Panc1 (cell line): ENCODE measurements at regions not wholly inside any gene's neighbourhood (a gene's known extent, or its start where the extent isn't known, plus 50 kb on each side); places are given as distances from the start of the nearest gene placed in this dataset.
A peak's percentile ranks its signal among the peaks of the same experiment; 100 is the strongest.

Experiments used
- ATAC-seq: fragments of 200-7000 bp; cut with Tn5 transposase; 2 replicates; pipeline ENCODE4 v1.9.1; 2020; ENCODE audit warnings: mild to moderate bottlenecking, moderate library complexity
- BruUV-seq: library from RNA; stranded (reverse); fragments of 400-500 nt; replicated peaks from 2 replicates; lab custom pipeline; 2021; lab: Mats Ljungman, UMichigan
- CTCF ChIA-PET: fragments of 300-600 bp; sonication (Branson Sonifier 250); formaldehyde crosslinking; loops from one replicate; lab custom pipeline; 2022; ENCODE audit warnings: antibody characterized with exemption; lab: Charles Lee
- POLR2A ChIA-PET: fragments of 300-600 bp; sonication (Branson Sonifier 250); formaldehyde crosslinking; loops from one replicate; lab custom pipeline; 2022; ENCODE audit warnings: antibody characterized with exemption; lab: Charles Lee
- DNase-seq: peaks from one replicate; pipeline ENCODE4 v3.0.0-alpha.2; 2010; ENCODE audit warnings: low read depth, low spot score
- H3K27ac ChIP-seq: 2 replicates; pipeline ENCODE4 v1.5.1; 2011; ENCODE audit warnings: mild to moderate bottlenecking, low read length, inconsistent platforms
- H3K27me3 ChIP-seq: fragments of 200-500 bp; sonication (Bioruptor generic); 2 replicates; pipeline ENCODE4 v1.6.0; 2014; ENCODE audit warnings: low read length, inconsistent platforms; ENCODE audit not compliant: control insufficient read depth, insufficient read depth
- H3K36me3 ChIP-seq: fragments of 200-500 bp; sonication (Bioruptor generic); 2 replicates; pipeline ENCODE4 v1.5.1; 2014; ENCODE audit warnings: inconsistent platforms, mild to moderate bottlenecking, low read length, moderate library complexity; ENCODE audit not compliant: control insufficient read depth, insufficient read depth
- H3K4me1 ChIP-seq: 2 replicates; pipeline ENCODE4 v1.5.1; 2011; ENCODE audit warnings: inconsistent platforms, mild to moderate bottlenecking, low read length, moderate library complexity; ENCODE audit not compliant: control insufficient read depth, insufficient read depth
- H3K4me3 ChIP-seq, 2 experiments: 2 replicates each; pipeline ENCODE4 v1.5.1; 2011 to 2012; ENCODE audit warnings: low read depth in 2 of 2, low read length in 2 of 2, mild to moderate bottlenecking in 2 of 2, inconsistent platforms in 1 of 2, moderate library complexity in 1 of 2
- H3K9me3 ChIP-seq: fragments of 200-500 bp; sonication (Bioruptor generic); 2 replicates; pipeline ENCODE4 v1.5.1; 2014; ENCODE audit warnings: low read depth, mild to moderate bottlenecking, inconsistent platforms, low read length, moderate library complexity; ENCODE audit not compliant: control insufficient read depth, insufficient read depth
- CTCF ChIP-seq: fragments of 450-650 bp; IDR thresholded peaks from 2 replicates; pipeline ENCODE4 v1.5.1; 2017; ENCODE audit warnings: mild to moderate bottlenecking
- POLR2AphosphoS5 ChIP-seq: IDR thresholded peaks from 2 replicates; pipeline ENCODE4 v1.6.1; 2012; ENCODE audit warnings: mild to moderate bottlenecking, low read depth, low read length, moderate library complexity
- REST ChIP-seq, 2 experiments: IDR thresholded peaks; 2 replicates each; pipeline ENCODE4 v1.6.1; 2011 to 2012; ENCODE audit warnings: low read depth in 2 of 2, control low read depth in 1 of 2, low read length in 1 of 2, mild to moderate bottlenecking in 1 of 2, moderate library complexity in 1 of 2; ENCODE audit not compliant: insufficient read depth in 1 of 2
- SIN3A ChIP-seq: IDR thresholded peaks from 2 replicates; pipeline ENCODE4 v1.6.1; 2012; ENCODE audit warnings: low read depth, mild to moderate bottlenecking, low read length, moderate library complexity, borderline replicate concordance; ENCODE audit not compliant: insufficient read depth
- TCF7L2 ChIP-seq: IDR thresholded peaks from 2 replicates; pipeline ENCODE4 v1.6.1; 2011; ENCODE audit warnings: mild to moderate bottlenecking, low read depth, low read length, inconsistent platforms
- in situ Hi-C: cut with HindIII; loops from 2 replicates; pipeline ENCODE4 v1.10.0; 2016; ENCODE audit warnings: low sequenced_read_pairs, low pct_unique_long_range_greater_than_20kb
- intact Hi-C: fragments of 100-400 bp; cut with micrococcal nuclease; formaldehyde crosslinking; loops from one replicate; pipeline ENCODE4 v1.10.0; 2022; ENCODE audit not compliant: unreplicated experiment

DNA sequence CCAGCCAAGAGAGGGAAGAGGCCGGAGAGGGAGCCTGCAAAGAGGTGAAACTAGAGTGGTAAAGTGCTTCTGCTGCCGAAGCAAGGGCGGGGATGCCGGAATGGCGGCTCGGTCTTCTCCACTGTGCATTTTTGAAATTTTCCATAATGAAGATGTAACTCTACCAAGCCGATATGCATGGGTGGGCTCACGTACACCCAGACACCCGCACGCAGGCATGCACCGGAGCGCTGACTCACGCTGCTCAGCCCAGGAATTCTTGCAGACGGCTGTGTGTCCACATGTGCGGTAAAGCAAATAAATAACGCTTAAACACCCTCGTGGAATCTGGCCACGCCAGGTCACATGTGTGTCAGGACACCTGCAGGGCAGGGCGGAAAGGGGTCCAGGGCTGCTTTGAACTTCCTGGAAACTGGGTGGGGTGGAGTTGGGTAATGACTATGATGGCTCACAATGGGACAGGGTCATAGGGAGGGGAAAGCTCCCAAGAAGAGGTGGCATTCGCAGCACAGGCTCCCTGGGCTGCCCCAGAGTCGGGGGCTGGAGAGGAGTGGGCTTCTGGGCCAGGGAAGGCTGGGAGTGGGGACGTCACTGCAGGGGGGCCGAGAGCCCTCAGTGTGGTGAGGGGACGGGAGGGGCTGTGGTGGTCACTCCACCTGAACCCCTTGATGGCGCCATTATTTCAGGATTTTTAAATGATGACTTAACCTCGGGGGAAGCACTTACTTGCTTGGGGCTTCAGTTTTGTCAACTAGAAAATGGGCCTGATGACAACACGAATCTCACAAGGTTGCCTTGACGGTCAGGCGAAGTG lies 265.5 kb downstream of the PARN start:
- Histone ChIP-seq H3K27me3 (no peaks in the 10 kb centered on the region), H3K4me3 (peak overlapping the region; percentile 11 to 51; a peak in 3 of 4 replicates), H3K36me3 (no peaks in the 10 kb centered on the region), H3K9me3 (no peaks in the 10 kb centered on the region), H3K4me1 (peaks cover 11% of the 10 kb centered on the region), H3K27ac (peak overlapping the region; percentile 40)
- BruUV-seq: no TSS peak
- DNase-seq (no peak), ATAC-seq (peak; percentile 60)
- TF ChIP-seq SIN3A (no peak), TCF7L2 (peak; percentile 23; the same call in 1 of the 2 replicates), REST (IDR thresholded peaks at IDR 0.05; ENCODE audit: insufficient read depth in 1 of 2, low read depth in 2 of 2, low read length in 1 of 2) (no peak)
- intact Hi-C loops (no loop called here), in situ Hi-C loops (no loop called here)
- POLR2A ChIA-PET: interaction anchor here (0.6 kb wide), 1 partner anchor 290 kb away, joined by 5 read pairs; no protein-coding TSS in a partner anchor
- CTCF ChIA-PET: no interaction called here

- ChIA-PET CTCF (no interaction called here), POLR2A (no interaction called here)
- H3K27me3 ChIP-seq: no peaks in the 10 kb centered on the region
- BruUV-seq: no TSS peak
- in situ Hi-C loops: no loop called here
- ATAC-seq (no peak), DNase-seq (no peak)
- TF ChIP-seq CTCF (no peak), TCF7L2 (no peak), REST (IDR thresholded peaks at IDR 0.05; ENCODE audit: insufficient read depth in 1 of 2, low read depth in 2 of 2, low read length in 1 of 2) (no peak), SIN3A (no peak), POLR2AphosphoS5 (no peak)
- no peak overlapping the region for H3K27ac ChIP-seq
- H3K9me3 ChIP-seq: no peaks in the 10 kb centered on the region
- peaks cover 11% of the 10 kb centered on the region for H3K4me1 ChIP-seq
- intact Hi-C loops: no loop called here
- H3K36me3 ChIP-seq: no peaks in the 10 kb centered on the region
- H3K4me3 ChIP-seq: peak overlapping the region; percentile 11 to 51; a peak in 3 of 4 replicates
Observed at GRCh38 chr16:14364112-14364385, 266.0 kb downstream of the PARN start.
